NAMALWA (cell line): ENCODE measurements at regions not wholly inside any gene's neighbourhood (a gene's known extent, or its start where the extent isn't known, plus 50 kb on each side); places are given as distances from the start of the nearest gene placed in this dataset.

Source experiments
- DNase-seq: peaks from one replicate; pipeline ENCODE4 v3.0.0-alpha.2; 2015; ENCODE audit warnings: low spot score

GRCh38 chr1:106080608-106081325 lies 975.7 kb upstream of the PRMT6 start:
- DNase-seq, result no peak

- DNase-seq, result no peak
These were observed 945.4 kb upstream of the PRMT6 start for GRCh38 chr1:106111044-106111443.

DNA sequence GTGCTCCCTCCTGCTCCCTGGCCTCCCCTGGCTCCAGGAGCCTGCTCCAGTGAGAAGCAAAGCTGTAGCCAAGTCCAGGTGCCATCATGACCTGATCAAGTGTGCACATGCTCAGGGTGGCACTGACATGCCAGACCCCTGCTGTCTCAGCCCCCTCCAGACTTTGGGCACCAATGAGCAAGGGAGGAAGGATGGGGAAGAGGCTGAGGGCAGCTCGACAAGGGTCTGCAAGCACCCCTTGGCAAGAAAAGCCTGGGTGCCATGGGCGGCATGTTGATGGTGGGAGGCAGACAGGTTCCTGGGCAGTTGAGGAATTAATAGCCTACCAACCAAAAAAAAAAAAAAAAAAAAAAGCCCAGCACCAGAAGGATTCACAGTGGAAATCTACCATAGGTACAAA lies 942.6 kb upstream of the PRMT6 start:
- DNase-seq, result no peak

- no peak for DNase-seq
These were observed 935.7 kb upstream of the PRMT6 start for GRCh38 chr1:106120789-106121188.

GRCh38 chr1:106121728-106122127 lies 934.7 kb upstream of the PRMT6 start:
- DNase-seq, result no peak

- DNase-seq, result no peak
These were observed 921.9 kb upstream of the PRMT6 start for GRCh38 chr1:106134561-106134960.

DNA sequence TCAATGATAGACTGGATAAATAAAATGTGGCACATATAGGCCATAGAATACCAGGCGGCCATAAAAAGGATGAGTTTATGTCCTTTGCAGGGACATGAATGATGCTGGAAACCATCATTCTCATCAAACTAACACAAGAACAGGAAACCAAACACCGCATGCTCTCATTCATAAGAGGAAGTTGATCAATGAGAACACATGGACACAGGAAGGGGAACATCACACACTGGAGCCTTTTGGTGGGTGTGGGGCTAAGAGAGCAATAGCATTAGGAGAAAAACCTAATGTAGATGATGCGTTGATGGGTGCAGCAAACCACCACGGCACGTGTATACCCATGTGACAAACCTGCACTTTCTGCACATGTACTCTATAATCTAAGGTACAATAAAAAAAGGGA lies 883.4 kb upstream of the PRMT6 start:
- DNase-seq, result no peak

DNA sequence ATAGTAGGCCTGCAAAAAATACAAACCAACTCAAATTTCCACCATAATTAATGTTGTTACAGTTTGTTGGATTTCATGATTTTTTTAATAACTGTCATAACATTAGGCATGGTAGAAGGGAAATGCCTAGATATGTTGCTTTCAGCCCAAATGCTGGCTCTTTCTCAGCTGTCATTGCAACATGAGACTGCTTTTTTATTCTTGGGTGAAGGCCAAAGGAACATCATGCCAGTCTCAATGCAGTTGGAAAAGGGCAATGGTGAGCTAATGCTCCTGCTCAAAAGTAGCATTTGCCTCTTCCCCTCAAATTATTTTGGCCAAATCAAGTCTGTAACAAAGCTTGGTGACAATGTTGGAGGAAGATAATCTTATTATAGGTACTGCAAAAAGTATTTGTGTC lies 877.7 kb upstream of the PRMT6 start:
- no peak for DNase-seq

DNA sequence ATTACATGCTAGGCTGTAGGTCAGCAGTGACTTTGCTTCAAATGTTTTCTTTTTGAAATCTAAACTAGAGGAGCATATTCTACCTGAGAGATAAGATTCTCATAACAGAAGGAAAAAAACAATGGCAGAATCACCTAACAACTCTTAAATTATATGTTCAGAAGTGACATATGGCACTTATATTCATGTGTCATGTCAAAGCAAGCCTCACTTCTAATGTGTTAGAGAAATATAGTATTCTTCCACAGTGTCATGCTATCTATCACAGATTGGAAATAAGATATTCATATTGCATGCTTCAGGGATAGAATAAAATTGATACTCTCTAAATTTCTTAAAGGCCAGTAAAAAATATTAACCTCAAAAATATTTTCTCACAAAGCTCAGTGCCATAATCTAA lies 874.6 kb upstream of the PRMT6 start:
- DNase-seq, result no peak

GRCh38 chr1:106185089-106185488 lies 871.4 kb upstream of the PRMT6 start:
- no peak for DNase-seq

DNA sequence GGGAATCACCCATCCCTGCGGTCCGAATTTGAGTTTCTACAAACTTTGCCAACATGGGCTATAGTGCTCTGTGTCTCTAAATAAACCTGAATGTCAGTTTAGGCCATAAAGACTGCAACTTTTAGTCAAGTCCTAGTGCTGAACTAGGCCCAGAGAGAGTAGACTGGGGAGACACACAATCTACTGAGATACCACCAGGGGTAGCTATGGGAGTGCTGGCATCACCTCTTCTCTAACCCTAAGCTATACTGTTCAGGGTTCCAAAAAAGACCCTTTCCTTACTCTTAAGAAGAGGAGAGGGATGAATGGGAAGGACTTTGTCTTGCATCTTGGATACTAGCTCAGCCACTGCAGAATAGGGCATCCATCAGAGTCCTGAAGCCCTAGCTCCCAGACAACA lies 866.7 kb upstream of the PRMT6 start:
- DNase-seq, result no peak

GRCh38 chr1:106194206-106194605 lies 862.3 kb upstream of the PRMT6 start:
- no peak for DNase-seq

DNA sequence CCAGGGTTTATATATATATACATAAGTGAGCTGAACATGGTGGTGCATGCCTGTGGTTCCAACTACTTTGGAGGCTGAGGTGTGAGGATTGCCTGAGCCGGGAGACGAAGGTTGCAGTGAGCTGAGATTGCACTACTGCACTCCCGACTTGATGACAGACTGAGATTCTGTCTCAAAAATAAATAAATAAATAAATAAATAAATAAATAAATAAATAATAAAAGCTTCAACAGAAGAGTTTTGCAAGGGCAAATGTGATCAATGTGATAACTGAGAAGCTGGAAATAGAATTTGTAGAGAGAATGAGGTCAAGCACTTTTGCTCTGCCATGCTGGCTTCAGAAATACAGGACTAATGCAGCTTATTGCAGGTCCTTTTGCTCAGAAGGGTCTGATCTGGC lies 855.8 kb upstream of the PRMT6 start:
- DNase-seq, result no peak

GRCh38 chr1:106207185-106207584 lies 849.3 kb upstream of the PRMT6 start:
- DNase-seq, result no peak

GRCh38 chr1:106217765-106218164 lies 838.7 kb upstream of the PRMT6 start:
- peak; percentile 9 for DNase-seq

DNA sequence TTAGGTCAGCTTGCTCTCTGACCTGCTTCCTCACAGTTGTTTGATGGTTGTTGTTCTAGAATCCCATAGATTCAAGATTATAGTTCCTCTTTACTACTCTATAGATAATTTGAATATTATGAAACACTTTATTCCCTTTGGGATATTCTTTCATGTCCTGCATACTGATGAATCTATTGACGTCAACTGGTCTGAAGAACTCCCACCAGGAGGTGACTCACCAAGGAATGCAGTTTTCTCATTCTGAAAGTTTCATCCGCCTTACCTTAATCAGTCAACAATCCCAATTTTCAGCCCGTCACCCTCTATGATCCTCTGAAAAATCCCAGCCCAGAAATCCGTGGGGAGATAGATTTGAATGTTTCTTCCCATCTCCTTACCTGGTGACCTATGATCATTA lies 834.1 kb upstream of the PRMT6 start:
- DNase-seq, result no peak

- no peak for DNase-seq
These were observed 833.3 kb upstream of the PRMT6 start for GRCh38 chr1:106223213-106223612.

DNA sequence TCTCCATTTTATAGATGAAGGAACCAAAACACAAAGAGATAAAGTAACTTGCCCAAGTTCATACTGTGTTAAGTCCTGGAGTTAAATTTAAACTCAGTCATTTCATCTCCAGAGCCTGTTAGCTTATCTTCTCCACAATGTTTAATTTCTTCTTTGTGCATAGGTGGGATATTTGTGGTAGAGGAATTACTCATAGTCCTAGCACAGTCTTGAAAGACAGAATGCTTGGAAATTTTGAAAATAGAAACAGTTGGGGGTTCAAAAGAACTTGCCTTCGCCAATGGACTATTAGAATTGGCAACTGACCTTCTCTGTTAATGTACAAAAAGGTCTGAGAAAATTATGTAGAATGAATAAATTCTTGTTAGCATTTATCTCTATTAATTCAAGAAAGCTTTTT lies 832.0 kb upstream of the PRMT6 start:
- no peak for DNase-seq

GRCh38 chr1:106225403-106225802 lies 831.1 kb upstream of the PRMT6 start:
- no peak for DNase-seq

DNA sequence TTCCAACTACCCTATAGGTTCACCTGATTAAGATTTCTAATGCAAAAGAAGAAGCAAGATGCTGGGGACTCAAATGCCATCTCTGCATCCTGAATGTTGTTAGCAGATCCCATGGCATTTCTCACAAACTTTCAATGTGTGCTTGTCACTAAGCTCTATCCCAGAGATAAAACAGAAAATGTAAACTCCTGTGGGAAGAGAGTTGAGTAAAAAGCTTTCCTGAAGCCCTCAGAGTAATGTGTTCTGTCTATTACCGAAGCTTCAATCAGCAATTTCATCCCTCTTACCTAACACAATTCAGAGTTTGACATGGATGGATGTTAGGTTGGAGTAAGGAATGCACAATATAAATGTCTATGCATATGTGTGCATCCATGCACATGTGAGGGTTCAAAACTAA lies 829.9 kb upstream of the PRMT6 start:
- DNase-seq, result no peak

- DNase-seq, result no peak
These were observed 824.3 kb upstream of the PRMT6 start for GRCh38 chr1:106232128-106232527.

- DNase-seq, result no peak
These were observed 823.0 kb upstream of the PRMT6 start for GRCh38 chr1:106233511-106233910.

- DNase-seq, result no peak
These were observed 807.1 kb upstream of the PRMT6 start for GRCh38 chr1:106249365-106249764.

DNA sequence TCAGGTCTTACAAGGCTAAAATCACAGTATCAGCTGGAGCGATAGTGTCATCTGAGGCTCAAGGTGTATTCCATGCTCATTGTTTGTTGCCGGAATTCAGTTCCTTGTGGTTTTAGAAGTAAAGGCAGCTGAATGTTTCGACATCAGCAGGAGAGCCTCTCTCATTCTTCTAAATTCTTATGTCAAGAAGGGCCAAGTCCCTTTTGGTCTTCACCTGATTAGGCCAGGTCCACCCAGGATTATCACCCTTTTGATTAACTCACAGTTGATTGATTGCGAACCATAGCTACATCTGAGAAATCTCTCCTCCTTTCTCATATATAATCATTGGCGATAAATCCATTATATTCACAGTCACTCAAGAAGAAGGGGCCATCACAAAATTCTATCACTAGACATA lies 806.7 kb upstream of the PRMT6 start:
- DNase-seq, result no peak

DNA sequence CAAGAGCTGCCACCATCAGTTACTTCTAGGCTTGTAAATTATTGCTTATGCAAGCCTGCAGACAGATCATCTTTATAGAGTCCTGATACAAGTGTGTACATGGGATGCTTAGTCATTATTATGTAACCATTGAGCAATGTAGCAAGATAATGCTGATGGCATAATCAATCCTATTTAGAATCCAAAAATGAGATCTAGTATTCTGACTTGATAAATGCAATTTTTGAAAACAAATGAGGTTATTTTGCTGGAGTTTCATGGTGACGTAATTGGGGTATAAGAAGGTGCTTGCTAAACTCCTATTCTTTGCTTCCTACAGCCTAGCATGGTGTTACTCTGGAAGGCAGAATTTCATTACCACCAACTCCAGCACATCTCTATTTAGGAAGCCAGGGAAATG lies 801.7 kb upstream of the PRMT6 start:
- no peak for DNase-seq
